GM23338 (cell line): ENCODE measurements at regions not wholly inside any gene's neighbourhood (a gene's known extent, or its start where the extent isn't known, plus 50 kb on each side); places are given as distances from the start of the nearest gene placed in this dataset.

Experiments
- ATAC-seq: fragments of 200-7000 bp; cut with Tn5 transposase; 3 replicates; pipeline ENCODE4 v1.9.1; 2020
- DNase-seq: peaks from one replicate; pipeline ENCODE4 v3.0.0-alpha.2; 2015; ENCODE audit warnings: low spot score
- H2AFZ ChIP-seq: fragments of 200-600 bp; sonication (generic); 2 replicates; pipeline ENCODE4 v1.8.0; 2016; ENCODE audit warnings: antibody characterized with exemption, mild to moderate bottlenecking, moderate library complexity
- H3F3A ChIP-seq: fragments of 200-600 bp; sonication (generic); replicated peaks from 2 replicates; pipeline ENCODE4 v1.8.0; 2017; ENCODE audit warnings: antibody characterized with exemption, mixed run types, low read depth
- H3K27ac ChIP-seq: fragments of 200-600 bp; sonication (generic); 2 replicates; pipeline ENCODE4 v1.6.1; 2016; ENCODE audit warnings: low read depth
- H3K27me3 ChIP-seq: fragments of 200-600 bp; sonication (generic); 2 replicates; pipeline ENCODE4 v1.8.0; 2016; ENCODE audit warnings: mild to moderate bottlenecking, mixed run types, moderate library complexity; ENCODE audit not compliant: insufficient read depth
- H3K36me3 ChIP-seq: fragments of 200-600 bp; sonication (generic); 2 replicates; pipeline ENCODE4 v1.8.0; 2016; ENCODE audit warnings: mild to moderate bottlenecking; ENCODE audit not compliant: insufficient read depth
- H3K4me1 ChIP-seq: fragments of 200-600 bp; sonication (generic); 2 replicates; pipeline ENCODE4 v1.8.0; 2016; ENCODE audit warnings: mild to moderate bottlenecking, moderate library complexity; ENCODE audit not compliant: insufficient read depth
- H3K4me2 ChIP-seq: fragments of 200-600 bp; sonication (generic); 2 replicates; pipeline ENCODE4 v1.7.1; 2017; ENCODE audit warnings: mixed run types
- H3K4me3 ChIP-seq: fragments of 200-600 bp; sonication (generic); 2 replicates; pipeline ENCODE4 v1.6.1; 2016; ENCODE audit warnings: mixed run types
- H3K79me2 ChIP-seq: fragments of 200-600 bp; sonication (generic); replicated peaks from 2 replicates; pipeline ENCODE4 v1.8.0; 2017; ENCODE audit warnings: mild to moderate bottlenecking; ENCODE audit not compliant: insufficient read depth
- H3K9me2 ChIP-seq: fragments of 200-600 bp; sonication (generic); 2 replicates; pipeline ENCODE4 v1.8.0; 2017; ENCODE audit not compliant: insufficient read depth
- H4K20me1 ChIP-seq: fragments of 200-600 bp; sonication (generic); replicated peaks from 2 replicates; pipeline ENCODE4 v1.8.0; 2017; ENCODE audit warnings: mild to moderate bottlenecking; ENCODE audit not compliant: insufficient read depth
- H3K27ac Mint-ChIP-seq: 2 replicates; pipeline ENCODE4 v1.8.0; 2020; ENCODE audit warnings: inconsistent platforms, mild to moderate bottlenecking, moderate library complexity, mixed read lengths
- H3K27me3 Mint-ChIP-seq: 3 replicates; pipeline ENCODE4 v1.8.0; 2022; ENCODE audit warnings: low read depth, mild to moderate bottlenecking, moderate library complexity, mixed read lengths, inconsistent platforms; ENCODE audit not compliant: insufficient read depth, poor library complexity
- H3K36me3 Mint-ChIP-seq: 3 replicates; pipeline ENCODE4 v1.8.0; 2021; ENCODE audit warnings: low read depth, mild to moderate bottlenecking, inconsistent platforms, moderate library complexity, mixed read lengths
- H3K4me1 Mint-ChIP-seq: 3 replicates; pipeline ENCODE4 v1.8.0; 2020; ENCODE audit warnings: mild to moderate bottlenecking, inconsistent platforms, mixed read lengths
- H3K4me3 Mint-ChIP-seq: 3 replicates; pipeline ENCODE4 v1.8.0; 2021; ENCODE audit warnings: moderate library complexity, mild to moderate bottlenecking, inconsistent platforms, mixed read lengths
- H3K9me3 Mint-ChIP-seq: 3 replicates; pipeline ENCODE4 v1.8.0; 2020; ENCODE audit warnings: moderate library complexity, mild to moderate bottlenecking, inconsistent platforms, mixed read lengths
- CREB1 ChIP-seq: fragments of 250-450 bp; sonication (Bioruptor Pico); IDR thresholded peaks from 2 replicates; pipeline ENCODE4 v1.5.0; 2020; ENCODE audit warnings: low read depth, mild to moderate bottlenecking, moderate library complexity
- CTCF ChIP-seq, 2 experiments: fragments of 200-600 bp in 1 of 2; sonication (generic) in 1 of 2; conservative IDR thresholded peaks; 2 replicates each; pipeline versions ENCODE4 v1.5.1 to v1.6.1; 2016 to 2017; ENCODE audit warnings: antibody characterized with exemption in 2 of 2, low read depth in 2 of 2, mild to moderate bottlenecking in 2 of 2, moderate library complexity in 1 of 2
- EZH2phosphoT487 ChIP-seq: fragments of 200-600 bp; sonication (generic); IDR thresholded peaks from one replicate; pipeline ENCODE4 v1.8.1; 2018; ENCODE audit warnings: antibody characterized with exemption; ENCODE audit not compliant: unreplicated experiment
- REST ChIP-seq: IDR thresholded peaks from one replicate; pipeline ENCODE4 v1.6.1; 2018; ENCODE audit warnings: antibody characterized with exemption; ENCODE audit not compliant: unreplicated experiment
- ZNF114 ChIP-seq: fragments of 250-450 bp; sonication (Bioruptor Pico); IDR thresholded peaks from 2 replicates; pipeline ENCODE4 v1.5.0; 2020; ENCODE audit warnings: mild to moderate bottlenecking, moderate library complexity
- ZNF331 ChIP-seq: fragments of 250-450 bp; sonication (Bioruptor Pico); IDR thresholded peaks from 2 replicates; pipeline ENCODE4 v1.5.0; 2020; ENCODE audit warnings: low read depth, mild to moderate bottlenecking, moderate library complexity
- ZNF462 ChIP-seq: fragments of 250-450 bp; sonication (Bioruptor Pico); IDR thresholded peaks from 2 replicates; pipeline ENCODE4 v1.5.0; 2020; ENCODE audit warnings: mild to moderate bottlenecking, moderate library complexity
- TF ChIP-seq, protein P1 (sequence below): IDR thresholded peaks from 2 replicates; pipeline ENCODE4 v1.6.1; 2016; ENCODE audit warnings: antibody characterized with exemption

GRCh38 chr11:92136797-92137196 is 87.8 kb upstream of the FAT3 start:
- Histone ChIP-seq H3K4me2 (no peak overlapping the region), H2AFZ (no peak overlapping the region), H3F3A (no peaks in the 10 kb centered on the region), H3K27me3 (no peaks in the 10 kb centered on the region), H3K79me2 (no peaks in the 10 kb centered on the region), H3K36me3 (no peaks in the 10 kb centered on the region), H3K4me3 (no peak overlapping the region), H3K27ac (no peak overlapping the region), H4K20me1 (no peaks in the 10 kb centered on the region), H3K4me1 (no peaks in the 10 kb centered on the region), H3K9me2 (peaks cover 5% of the 10 kb centered on the region; the same call in 1 of the 2 replicates)
- ATAC-seq (peak; percentile 96), DNase-seq (peak; percentile 65)
- Mint-ChIP-seq H3K27ac (no peak overlapping the region), H3K4me3 (no peak overlapping the region), H3K9me3 (no peaks in the 10 kb centered on the region; the same call in 2 of the 3 replicates), H3K36me3 (no peaks in the 10 kb centered on the region), H3K4me1 (no peaks in the 10 kb centered on the region), H3K27me3 (no peaks in the 10 kb centered on the region)
- peak; percentile 68 to 84 for TF ChIP-seq CTCF (conservative IDR thresholded peaks at IDR 0.05; ENCODE audit: low read depth in 2 of 2)
- TF ChIP-seq CREB1 = no peak

GRCh38 chr11:92131289-92131865 is 93.2 kb upstream of the FAT3 start:
- no peaks in the 10 kb centered on the region; the same call in 2 of the 3 replicates for H3K9me3 Mint-ChIP-seq
- no peak overlapping the region for H3K4me3 ChIP-seq
- H3K4me3 Mint-ChIP-seq = no peak overlapping the region
- H3K27ac ChIP-seq = no peak overlapping the region
- no peaks in the 10 kb centered on the region for H3K4me1 ChIP-seq
- H3K79me2 ChIP-seq = no peaks in the 10 kb centered on the region
- H4K20me1 ChIP-seq = no peaks in the 10 kb centered on the region
- H3K36me3 ChIP-seq = no peaks in the 10 kb centered on the region
- H3K27me3 Mint-ChIP-seq = no peaks in the 10 kb centered on the region
- H3K36me3 Mint-ChIP-seq = no peaks in the 10 kb centered on the region
- no peak for DNase-seq
- H3K27me3 ChIP-seq = no peaks in the 10 kb centered on the region
- no peak for ATAC-seq
- H3F3A ChIP-seq = no peaks in the 10 kb centered on the region
- H2AFZ ChIP-seq = no peak overlapping the region
- no peak overlapping the region for H3K4me2 ChIP-seq
- H3K9me2 ChIP-seq = peaks cover 5% of the 10 kb centered on the region
- TF ChIP-seq, protein P1, sequence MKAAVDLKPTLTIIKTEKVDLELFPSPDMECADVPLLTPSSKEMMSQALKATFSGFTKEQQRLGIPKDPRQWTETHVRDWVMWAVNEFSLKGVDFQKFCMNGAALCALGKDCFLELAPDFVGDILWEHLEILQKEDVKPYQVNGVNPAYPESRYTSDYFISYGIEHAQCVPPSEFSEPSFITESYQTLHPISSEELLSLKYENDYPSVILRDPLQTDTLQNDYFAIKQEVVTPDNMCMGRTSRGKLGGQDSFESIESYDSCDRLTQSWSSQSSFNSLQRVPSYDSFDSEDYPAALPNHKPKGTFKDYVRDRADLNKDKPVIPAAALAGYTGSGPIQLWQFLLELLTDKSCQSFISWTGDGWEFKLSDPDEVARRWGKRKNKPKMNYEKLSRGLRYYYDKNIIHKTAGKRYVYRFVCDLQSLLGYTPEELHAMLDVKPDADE = no peak
- TF ChIP-seq REST = no peak
- no peak for TF ChIP-seq ZNF114 (CRISPR knock-in tag)
- no peak for TF ChIP-seq ZNF331
- TF ChIP-seq EZH2phosphoT487 = no peak
- TF ChIP-seq ZNF462 (CRISPR knock-in tag) = no peak
- no peak overlapping the region for H3K27ac Mint-ChIP-seq
- peaks cover 2% of the 10 kb centered on the region; the same call in 1 of the 3 replicates for H3K4me1 Mint-ChIP-seq
